Hematopoietic multipotent progenitor cell treated with erythropoietin and hydrocortisone succinate and interleukin-3 and kit ligand, for 6 days (in vitro differentiated cells): ENCODE measurements at regions not wholly inside any gene's neighbourhood (a gene's known extent, or its start where the extent isn't known, plus 50 kb on each side); places are given as distances from the start of the nearest gene placed in this dataset.

Experiments
- DNase-seq: peaks from one replicate; pipeline ENCODE4 v3.0.0-alpha.2; 2015

- DNase-seq: peak; percentile 24
Measured at GRCh38 chr9:105065098-105066088, 137.4 kb upstream of the ABCA1 start.

- DNase-seq: peak; percentile 40
Measured at GRCh38 chr9:105066275-105066865, 138.4 kb upstream of the ABCA1 start.

GRCh38 chr9:105067895-105068580 is 140.1 kb upstream of the ABCA1 start:
- DNase-seq: no peak

GRCh38 chr9:105069285-105069684 is 141.3 kb upstream of the ABCA1 start:
- no peak for DNase-seq

- DNase-seq: no peak
Measured at GRCh38 chr9:105069696-105070095, 141.7 kb upstream of the ABCA1 start.

GRCh38 chr9:105070176-105070575 is 142.2 kb upstream of the ABCA1 start:
- no peak for DNase-seq

GRCh38 chr9:105072476-105072875 is 144.5 kb upstream of the ABCA1 start:
- DNase-seq: no peak

GRCh38 chr9:105073147-105073546 is 145.2 kb upstream of the ABCA1 start:
- no peak for DNase-seq

- DNase-seq: no peak
Measured at GRCh38 chr9:105074491-105074890, 146.5 kb upstream of the ABCA1 start.

- DNase-seq: no peak
Measured at GRCh38 chr9:105076729-105077128, 148.8 kb upstream of the ABCA1 start.

- no peak for DNase-seq
Measured at GRCh38 chr9:105079457-105079856, 151.5 kb upstream of the ABCA1 start.

- no peak for DNase-seq
Measured at GRCh38 chr9:105082843-105083242, 154.9 kb upstream of the ABCA1 start.

GRCh38 chr9:105083256-105083655 is 155.3 kb upstream of the ABCA1 start:
- no peak for DNase-seq

GRCh38 chr9:105087910-105088898 is 156.2 kb upstream of the SLC44A1 start:
- DNase-seq: no peak

GRCh38 chr9:105089874-105090273 is 154.6 kb upstream of the SLC44A1 start:
- DNase-seq: no peak

GRCh38 chr9:105091004-105091640 is 153.3 kb upstream of the SLC44A1 start:
- no peak for DNase-seq

GRCh38 chr9:105093685-105094084 is 150.8 kb upstream of the SLC44A1 start:
- no peak for DNase-seq

GRCh38 chr9:105098370-105098769 is 146.1 kb upstream of the SLC44A1 start:
- no peak for DNase-seq

GRCh38 chr9:105103776-105104175 is 140.7 kb upstream of the SLC44A1 start:
- DNase-seq: no peak

GRCh38 chr9:105114318-105114717 is 130.1 kb upstream of the SLC44A1 start:
- DNase-seq: peak; percentile 15

- peak; percentile 93 for DNase-seq
Measured at GRCh38 chr9:105114964-105115728, 129.3 kb upstream of the SLC44A1 start.
